Fibroblast of the conjunctiva (primary cell): ENCODE measurements at regions not wholly inside any gene's neighbourhood (a gene's known extent, or its start where the extent isn't known, plus 50 kb on each side); places are given as distances from the start of the nearest gene placed in this dataset.

Experiments
- DNase-seq: peaks from one replicate; pipeline ENCODE4 v3.0.0-alpha.2; 2010; ENCODE audit warnings: low read depth

DNA sequence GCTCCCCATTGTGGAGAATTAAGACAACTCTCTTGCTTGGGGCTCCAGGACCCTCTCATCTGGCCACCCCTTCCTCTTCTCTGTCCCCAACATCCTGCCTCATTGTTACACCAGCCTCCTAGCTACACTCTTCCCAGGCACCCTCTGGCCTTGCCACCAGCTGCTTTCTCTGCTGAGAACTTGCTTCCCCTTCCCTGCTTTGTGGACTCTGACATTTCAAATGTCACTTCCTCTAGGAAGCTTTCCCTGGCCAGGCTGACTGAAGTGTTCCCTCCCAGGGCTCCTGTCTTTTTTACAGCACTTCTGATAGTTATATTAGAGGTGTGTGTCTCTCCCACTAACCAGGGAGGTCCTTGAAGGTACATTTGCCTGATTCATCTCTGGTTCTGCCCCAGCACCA is 194.0 kb upstream of the KLF4 start:
- DNase-seq = no peak

DNA sequence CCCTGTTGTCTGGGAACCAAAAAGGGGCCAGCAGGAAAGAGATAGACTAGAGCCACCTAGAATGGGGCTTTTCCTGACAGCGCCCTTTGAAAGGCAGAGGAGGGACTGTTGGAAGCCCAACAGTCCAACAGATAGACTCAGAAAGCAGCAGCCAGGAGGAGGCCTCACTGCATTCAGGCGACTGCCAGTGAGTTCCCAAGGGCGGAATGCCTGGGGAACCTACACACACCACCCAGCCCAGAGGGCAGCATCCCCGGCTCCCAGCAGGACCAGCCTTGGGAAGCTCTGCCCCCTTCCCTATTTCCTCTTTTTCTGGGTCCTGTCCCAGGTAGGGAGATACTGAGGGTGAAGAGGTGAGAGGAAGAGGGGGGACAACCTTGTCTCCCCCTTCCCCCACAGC is 192.4 kb upstream of the KLF4 start:
- no peak for DNase-seq

DNA sequence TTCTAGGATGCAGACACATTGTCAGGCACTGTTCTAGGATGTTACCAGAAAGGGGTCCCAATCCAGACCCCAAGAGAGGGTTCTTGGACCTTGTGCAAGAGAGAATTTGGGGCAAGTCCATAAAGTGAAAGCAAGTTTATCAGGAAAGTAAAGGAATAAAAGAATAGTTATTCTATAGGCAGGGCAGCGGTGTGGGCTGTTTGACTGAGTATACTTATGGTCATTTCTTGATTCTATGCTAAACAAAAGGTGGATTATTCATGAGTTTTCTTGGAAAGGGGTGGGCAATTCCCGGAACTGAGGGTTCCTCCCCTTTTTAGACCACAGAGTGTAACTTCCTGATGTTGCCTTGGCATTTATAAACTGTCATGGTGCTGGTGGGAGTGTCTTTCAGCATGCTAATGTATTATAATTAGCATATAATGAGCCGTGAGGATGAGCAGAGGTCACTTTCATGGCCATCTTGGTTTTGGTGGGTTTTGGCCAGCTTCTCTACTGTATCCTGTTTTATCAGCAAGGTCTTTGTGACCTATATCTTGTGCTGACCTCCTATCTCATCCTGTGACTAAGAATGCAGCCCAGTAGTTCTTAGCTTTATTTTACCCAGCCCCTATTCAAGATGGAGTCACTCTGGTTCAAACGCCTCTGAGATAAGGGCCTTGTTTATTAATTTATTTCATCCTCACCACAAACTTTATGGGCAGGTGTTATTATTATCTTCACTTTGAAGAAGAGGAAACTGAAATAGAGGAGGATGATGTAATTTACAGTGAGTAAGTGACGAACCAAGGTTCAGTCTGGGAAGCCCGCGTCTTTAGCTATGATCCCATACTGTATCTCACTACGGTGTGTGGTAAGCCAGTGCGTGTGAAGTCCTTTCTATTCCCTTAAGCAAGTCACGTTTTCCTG is 186.0 kb upstream of the KLF4 start:
- no peak for DNase-seq

DNA sequence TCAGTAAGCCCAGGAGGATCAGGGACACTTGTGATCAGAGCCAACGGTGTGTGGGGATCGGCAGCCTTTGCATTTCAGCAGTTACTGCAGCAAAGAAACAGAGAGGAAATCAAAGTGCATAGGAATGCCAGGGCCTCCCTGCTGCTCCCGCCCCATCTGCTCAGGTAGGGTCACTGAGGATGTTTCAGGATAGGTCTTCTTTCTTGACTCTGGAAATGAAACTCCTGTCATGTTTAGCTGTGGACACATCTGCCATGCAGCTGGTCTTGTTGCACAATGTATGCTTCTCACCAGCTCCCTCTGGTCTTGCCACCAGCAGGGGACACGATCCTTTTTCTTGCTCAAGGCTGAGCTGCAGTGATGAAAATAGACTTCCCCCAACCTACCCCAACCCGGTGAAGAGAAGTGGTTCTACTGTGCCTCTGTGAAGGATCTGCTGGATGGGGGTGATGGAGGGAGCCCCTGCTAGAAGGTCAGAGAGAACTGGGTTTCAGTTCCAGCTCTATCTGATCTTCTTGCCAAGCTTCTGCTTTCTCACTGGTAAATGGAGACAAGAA is 185.2 kb upstream of the KLF4 start:
- no peak for DNase-seq

DNA sequence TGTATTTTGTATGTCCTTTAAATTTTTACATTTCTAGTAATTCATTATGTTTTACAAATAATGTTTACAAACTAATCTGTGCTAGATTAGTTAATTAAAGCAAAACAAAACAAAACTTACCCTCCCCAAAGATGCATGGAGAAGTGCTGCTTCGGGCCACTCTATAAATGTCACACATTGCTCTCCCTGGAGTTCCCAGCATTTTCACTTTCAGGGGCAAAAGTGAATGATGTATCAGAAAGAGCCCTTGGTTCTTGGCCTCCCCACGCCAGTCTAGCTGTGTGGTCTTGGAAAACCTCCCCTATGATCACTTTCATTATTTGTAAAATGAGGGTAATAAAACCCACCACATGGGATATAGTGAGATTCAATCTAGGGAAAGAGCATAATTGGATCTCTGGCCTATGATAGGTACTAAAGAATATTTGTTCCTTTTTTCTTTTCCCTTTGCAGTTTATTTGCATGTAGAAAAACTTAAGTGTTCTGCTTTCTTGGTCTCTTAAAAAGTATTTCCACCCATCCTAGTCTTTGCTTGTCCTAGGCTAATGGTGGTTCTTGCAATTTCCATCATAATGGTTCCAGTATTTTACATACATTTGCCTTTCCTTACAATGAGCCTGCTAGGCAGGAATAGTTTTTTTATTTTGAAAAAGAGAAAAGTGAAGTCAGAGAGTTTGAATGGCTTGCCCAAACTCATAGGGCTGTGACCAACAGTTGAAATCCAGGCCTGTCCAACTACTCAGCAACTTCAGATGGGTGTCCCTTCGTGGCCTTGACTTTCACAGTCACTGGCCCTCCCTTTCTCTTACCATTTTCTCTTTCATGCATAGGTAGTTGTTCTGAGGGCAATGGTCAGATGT is 184.5 kb upstream of the KLF4 start:
- no peak for DNase-seq

DNA sequence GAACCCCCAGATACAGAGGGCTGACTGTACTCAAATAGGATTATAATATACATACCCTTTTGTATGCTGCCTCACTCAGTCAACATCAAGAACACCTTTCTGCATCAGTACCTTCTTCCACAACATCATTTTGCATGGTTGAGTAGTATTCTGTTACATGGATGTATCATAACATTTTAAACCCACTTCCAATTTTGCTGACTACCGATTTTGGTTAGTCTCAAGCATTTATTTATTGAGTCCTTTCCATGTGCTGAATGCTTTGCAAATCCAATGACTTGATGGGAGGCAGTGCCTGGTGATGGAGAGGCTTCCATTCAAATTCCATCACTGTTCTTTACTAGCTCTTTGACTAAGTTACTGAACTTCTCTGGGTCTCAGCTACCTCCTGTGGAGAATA is 182.0 kb upstream of the KLF4 start:
- DNase-seq = no peak

DNA sequence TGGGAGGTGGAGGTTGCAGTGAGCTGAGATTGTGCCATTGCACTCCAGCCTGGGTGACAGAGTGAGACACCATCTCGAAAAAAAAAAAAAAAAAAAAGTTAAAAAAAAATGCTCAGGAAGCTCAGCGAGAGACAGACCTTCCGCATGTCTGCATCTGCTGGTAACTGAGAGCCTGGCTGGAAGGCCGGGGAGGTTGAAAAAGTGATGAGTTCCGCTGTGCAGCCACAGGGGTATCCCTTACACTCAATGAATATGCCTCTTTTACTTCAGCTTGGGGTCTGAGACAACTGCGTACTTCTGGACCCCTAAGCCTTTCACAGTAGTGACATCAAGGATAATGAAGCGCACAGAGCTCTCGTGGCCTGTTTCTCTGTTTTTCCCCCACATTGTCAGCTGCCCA is 179.9 kb upstream of the KLF4 start:
- DNase-seq = no peak

DNA sequence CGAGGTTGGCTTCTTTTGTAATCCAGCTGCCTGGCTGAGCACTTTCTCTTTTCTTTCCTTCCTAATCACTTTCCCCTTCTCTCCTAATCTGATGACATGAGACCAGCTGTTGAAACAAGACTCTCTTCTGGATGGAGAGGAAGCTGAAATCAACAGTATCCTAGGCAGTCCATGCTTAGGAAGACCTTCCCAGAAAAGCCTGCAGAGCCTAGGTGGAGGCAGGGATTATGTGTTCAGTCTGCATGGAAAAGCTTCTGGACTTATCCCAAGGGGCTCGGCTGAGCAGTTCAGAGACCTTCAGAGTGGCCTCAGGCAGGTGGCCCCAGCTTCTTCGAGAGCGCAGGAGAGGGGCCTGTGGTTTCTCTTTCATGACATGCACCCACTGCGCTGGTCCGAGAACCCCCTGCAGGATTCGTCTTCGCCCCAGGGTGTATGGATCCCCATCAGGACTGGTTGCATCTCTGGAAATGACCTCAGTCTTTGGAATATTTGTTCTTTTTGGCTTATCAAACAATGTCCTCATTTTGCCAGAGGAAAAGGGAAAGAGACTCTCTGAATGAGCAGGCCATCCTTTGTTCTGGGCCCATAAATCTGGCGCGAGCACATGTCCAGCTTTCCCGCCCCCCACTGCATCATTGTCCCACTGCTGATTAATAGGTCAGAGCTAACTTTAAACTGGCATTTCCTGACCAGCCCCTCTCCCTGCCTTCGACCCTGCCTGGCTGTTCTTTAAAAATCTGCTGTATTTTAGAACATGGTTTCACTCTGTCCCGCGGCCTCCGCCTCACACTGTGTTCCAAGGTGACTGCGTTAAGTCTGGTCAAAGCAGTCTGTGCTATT is 177.9 kb upstream of the KLF4 start:
- no peak for DNase-seq

DNA sequence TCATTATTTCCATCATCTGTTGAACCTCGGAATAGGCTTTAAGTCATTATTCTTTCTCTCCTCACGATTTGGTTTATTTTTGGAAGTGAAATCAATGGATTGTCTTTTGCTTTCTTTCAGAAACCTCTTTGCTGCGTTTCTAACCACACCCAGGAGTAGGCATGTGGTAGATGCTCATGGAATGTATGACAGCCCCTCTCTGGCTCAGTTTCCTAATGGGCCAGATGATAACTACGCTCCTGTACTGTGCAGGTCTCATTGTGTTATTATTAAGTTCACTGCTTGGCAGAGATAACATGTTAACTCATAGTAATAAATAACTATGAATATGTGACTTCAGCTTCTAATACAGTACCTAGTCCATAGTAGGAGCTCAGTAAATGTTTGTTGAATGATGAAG is 175.5 kb upstream of the KLF4 start:
- no peak for DNase-seq

DNA sequence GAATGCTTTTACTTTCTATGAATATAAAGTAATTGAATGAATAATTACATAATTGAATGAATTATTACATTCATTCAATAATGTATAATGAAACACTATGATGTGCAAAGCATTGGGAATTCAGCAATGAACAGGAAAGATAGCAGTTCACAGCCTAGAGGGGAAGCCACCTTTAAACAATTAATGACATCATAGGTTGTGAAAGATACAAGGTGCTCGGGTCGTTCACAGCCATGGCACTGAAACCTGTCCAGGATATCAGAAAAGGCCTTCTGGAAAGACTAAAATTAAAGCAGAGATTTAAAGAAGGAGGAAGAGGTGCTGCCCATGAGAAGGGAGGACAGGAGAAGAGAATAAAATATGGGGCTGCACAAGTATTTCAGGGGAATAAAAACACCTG is 171.4 kb upstream of the KLF4 start:
- no peak for DNase-seq

DNA sequence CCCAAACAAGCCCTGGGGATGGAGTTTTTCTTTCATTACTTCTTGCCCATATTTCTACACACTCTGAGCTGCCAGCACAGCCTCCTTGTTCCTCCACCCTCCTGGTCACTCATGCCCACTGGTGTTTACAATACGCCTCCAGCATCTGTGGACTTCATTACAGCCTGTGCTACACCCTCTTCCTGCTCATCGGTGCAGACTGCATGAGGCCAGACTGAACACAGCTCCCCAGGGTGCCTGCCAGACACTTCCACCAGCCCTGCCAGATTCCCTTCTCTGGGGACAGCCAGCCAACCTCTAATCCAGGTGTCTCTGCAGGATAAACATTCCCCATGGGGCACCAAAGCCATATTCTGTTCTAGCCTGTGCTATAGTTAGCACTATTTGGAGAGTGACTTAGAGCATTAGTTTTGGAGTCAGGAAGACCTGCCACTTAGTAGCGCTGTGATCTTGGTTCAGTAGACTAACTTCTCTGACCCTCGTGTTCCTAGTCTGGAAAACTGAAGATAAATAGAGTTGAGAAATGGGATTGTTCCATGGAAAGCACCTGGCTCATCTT is 163.8 kb upstream of the KLF4 start:
- no peak for DNase-seq

DNA sequence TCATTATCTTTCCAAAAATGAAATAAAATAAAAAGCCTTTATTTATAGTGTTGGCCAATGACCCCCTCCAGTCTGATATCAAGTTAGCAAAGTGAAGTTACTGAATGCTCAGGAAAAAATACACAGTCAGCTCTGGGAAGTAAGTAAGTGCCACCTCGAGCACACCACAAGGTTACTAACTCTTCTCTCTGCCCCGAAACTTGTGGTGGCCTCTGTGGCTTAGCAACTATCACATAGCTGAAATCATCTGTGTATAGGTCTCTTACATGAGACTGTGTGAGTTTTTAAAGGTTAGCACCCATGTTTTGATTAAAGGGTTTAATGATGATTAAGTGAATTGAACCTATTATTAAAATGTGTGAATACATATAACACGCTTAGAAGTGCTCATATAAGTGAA is 161.4 kb upstream of the KLF4 start:
- no peak for DNase-seq

DNA sequence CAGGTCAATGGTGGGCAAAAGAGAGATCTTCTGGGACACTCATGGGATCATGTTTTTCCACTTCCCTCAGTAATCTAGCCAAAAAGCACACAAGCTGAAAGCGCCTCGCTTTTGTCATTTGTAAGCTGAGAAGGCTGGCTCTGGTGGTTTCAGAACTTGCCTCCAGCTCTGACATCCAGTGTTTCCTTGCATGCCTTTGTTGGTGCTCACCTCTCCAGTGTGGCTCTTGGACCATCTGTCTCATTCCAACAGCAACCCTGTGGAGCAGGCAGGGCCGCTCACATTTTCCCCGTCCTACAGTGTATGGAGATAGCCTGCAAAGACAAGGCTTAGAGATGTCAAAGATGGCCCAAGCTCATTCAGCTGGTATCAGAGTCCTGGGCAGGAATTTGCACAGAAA is 160.8 kb upstream of the KLF4 start:
- DNase-seq = no peak

DNA sequence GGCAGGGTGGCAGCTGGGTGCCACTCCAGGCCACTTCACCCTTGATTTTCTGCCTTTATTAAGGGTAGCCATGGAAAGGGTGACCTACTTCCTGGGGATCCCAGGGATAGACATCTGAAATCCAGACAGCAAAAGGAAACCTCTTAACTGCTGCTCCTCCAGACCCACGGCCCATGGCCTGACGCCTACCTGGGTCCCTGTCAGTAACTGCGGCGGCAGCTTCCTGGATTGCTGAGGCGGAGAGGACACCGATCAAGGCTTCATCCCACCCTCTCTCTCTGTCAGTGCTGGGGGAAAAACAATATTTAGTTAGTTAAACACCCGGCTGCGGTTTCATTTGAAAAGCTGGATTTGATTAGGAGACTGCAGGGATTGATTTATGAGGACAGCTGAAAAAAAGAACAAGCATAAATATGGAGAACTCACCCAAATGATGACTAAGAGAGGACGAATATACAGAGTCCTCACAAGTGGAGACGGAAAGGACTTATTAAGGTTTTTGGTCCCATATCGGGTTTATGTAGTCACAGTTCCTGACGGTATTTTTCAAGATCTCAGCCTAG is 158.7 kb upstream of the KLF4 start:
- DNase-seq = peak; percentile 35

DNA sequence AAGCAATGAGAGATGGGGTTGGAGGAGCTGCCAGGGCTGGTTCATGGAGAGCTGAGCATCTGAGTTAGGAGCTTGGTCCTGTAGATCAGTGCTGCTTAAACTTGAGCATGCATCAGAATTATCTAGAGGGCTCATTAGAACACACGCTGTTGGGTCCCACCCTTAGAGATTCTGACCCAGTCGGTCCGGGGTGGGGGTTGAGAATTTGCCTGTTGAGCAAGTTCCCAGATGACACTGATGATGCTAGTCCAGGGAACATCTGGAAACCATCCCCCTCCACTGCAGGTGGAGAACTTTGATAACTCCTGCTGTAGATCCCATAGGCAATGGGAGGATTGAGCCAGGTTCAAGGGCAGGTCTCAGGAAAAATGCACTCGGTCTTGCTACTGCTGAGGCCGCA is 158.0 kb upstream of the KLF4 start:
- no peak for DNase-seq

DNA sequence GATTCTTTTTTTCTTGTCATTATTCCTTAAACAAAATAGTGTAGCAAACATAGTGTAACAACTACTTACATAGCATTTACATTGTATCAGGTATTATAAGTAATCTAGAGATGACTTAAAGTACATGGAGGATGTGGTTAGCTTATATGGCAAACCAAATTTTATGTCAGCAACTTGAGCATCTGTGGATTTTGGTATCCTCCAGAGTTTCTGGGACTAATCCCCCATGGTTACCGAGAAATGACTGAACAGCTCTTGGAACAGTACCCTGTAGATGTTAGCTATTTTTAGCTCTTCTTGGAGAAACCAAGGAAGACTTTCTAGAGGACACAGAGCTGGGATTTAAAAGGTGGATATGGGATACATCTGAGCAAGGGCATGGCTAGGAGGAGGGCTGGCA is 157.6 kb upstream of the KLF4 start:
- DNase-seq = no peak

DNA sequence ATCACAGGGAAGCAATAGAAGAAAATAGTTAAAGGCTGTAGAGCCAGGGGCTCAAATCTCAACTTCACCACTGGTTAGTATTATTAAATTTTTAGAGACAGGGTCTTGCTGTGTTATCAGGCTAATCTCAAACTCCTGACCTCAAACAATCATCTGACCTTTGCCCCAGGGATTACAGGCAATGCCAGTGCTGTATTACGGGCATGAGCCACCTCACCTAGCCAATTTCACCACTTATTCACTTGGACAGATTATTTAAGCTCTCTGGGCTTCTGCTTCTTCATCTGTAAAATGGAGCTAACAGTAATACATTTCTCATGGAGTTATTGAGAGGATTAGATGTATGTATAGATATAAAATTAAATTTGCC is 155.9 kb upstream of the KLF4 start:
- DNase-seq = no peak

DNA sequence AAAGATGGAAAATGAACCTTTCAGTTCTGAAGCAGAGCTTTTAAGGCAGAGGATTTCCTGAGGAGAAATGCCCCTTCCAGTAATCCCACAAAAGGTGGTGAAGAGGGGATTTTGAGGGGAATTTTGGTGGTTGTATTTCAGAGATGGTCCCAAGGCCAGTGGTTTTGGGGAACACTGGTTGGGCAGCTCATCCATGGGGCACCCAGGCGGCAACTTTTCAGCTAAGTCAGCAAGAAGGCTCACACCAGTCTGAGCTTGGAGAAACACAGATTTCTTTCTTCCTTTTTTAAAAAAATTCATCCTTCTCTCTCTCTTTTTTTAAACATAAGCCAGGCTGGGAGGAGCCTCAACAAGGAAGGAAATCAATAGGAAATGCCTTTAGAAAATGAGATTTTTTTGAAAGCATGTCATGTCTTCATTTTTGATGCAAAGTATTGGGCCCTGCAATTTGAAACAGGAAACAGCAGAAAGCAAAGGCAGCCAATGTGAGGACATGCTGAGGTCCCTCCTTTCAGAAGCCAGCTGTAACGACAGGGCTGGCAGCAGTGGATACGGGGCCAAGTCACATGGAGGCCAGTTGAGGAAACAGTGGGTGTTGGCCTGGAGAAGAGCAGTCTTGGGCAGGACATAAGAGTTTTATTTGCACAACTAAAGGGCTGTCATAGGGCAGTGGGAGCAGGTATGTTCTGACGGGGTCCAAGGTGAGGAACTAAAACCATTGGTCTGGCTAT is 155.3 kb upstream of the KLF4 start:
- DNase-seq = no peak

DNA sequence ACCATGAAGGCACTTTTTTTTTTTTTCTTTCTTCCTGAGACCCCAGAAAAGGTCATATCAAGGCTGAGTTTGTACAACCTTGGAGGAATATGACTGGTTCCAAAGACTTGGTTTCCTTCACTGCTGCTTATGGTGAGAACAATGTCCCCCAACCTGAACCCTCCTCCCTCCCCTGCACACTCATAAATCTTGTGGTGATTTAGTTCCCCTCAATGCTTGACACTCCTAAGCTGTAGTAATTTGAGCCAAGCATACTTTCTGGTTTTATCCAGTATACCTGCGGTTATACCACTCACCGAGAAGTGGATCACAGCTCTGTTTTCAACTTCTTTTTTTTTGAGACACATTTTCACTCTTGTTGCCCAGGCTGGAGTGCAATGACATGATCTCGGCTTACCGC is 149.9 kb upstream of the KLF4 start:
- no peak for DNase-seq

DNA sequence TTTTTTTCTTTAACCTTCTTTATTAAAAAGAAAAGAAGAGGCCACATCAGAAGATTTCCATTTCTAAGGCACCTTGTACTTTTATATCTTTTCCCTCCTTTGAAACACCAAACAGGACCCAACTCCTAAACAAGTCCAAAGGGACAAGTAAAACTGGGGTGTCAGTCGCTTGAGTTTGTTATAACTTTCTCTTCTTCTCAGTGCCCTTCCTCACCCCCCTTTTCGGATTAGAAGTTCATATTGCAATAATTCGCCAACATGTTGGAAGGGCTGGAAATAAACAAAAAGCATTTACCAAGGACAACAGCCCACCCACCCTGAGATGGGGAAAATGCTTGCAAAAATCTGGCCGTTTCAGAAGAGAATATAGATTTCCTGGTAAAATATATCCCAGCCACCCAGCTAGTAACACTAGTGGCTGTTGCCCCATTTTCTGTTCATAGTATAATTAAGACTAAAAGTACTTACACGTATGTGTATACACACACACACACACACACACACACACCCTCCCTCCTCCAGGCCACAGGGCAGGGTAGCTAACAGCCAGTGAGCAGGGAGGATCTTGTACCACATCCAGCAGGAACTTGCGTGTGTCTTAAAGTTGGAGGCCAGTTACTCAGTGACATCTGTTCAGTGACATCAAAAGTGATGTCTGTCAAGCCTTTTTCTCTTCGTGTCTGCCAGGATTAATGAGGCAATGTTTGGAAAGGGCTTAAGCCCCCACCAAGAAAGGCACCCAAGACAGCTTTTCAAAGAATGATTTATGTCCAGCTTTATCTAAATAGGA is 149.1 kb upstream of the KLF4 start:
- peak; percentile 74 for DNase-seq
